Activated naive CD8-positive, alpha-beta T cell treated with anti-CD3 and anti-CD28 coated beads, Interleukin-2, amount 50 U/mL, for 24 hours (primary cell): ENCODE measurements at regions not wholly inside any gene's neighbourhood (a gene's known extent, or its start where the extent isn't known, plus 50 kb on each side); places are given as distances from the start of the nearest gene placed in this dataset.

Experiments
- ATAC-seq: fragments of 150-1000 bp; cut with Tn5 transposase; one replicate; pipeline ENCODE4 v1.10.0; 2021
- DNase-seq: peaks from one replicate; pipeline ENCODE4 v3.0.0; 2021
- H3K27ac Mint-ChIP-seq: one replicate; pipeline ENCODE4 v1.8.0; 2021; ENCODE audit warnings: mild to moderate bottlenecking, mixed read lengths
- H3K27me3 Mint-ChIP-seq: one replicate; pipeline ENCODE4 v1.8.0; 2021; ENCODE audit warnings: mixed read lengths
- H3K36me3 Mint-ChIP-seq: one replicate; pipeline ENCODE4 v1.8.0; 2021; ENCODE audit warnings: low read depth, mixed read lengths
- H3K4me1 Mint-ChIP-seq: one replicate; pipeline ENCODE4 v1.8.0; 2021; ENCODE audit warnings: mixed read lengths
- H3K4me3 Mint-ChIP-seq: one replicate; pipeline ENCODE4 v1.8.0; 2021; ENCODE audit warnings: mild to moderate bottlenecking, moderate library complexity, mixed read lengths
- H3K9me3 Mint-ChIP-seq: one replicate; pipeline ENCODE4 v1.8.0; 2021; ENCODE audit warnings: mixed read lengths

- Mint-ChIP-seq H3K36me3 (no peaks in the 10 kb centered on the region), H3K27ac (no peak overlapping the region), H3K9me3 (no peaks in the 10 kb centered on the region), H3K27me3 (peaks cover 19% of the 10 kb centered on the region), H3K4me1 (peaks cover 9% of the 10 kb centered on the region), H3K4me3 (no peak overlapping the region)
- DNase-seq (no peak), ATAC-seq (no peak)
Measured at GRCh38 chr1:119268879-119269278, 99.7 kb upstream of the HAO2 start.

- Mint-ChIP-seq H3K36me3 (no peaks in the 10 kb centered on the region), H3K4me3 (no peak overlapping the region), H3K27ac (no peak overlapping the region), H3K27me3 (peaks cover 14% of the 10 kb centered on the region), H3K9me3 (no peaks in the 10 kb centered on the region), H3K4me1 (no peaks in the 10 kb centered on the region)
- DNase-seq, result peak; percentile 45
- peak; percentile 59 for ATAC-seq
Measured at GRCh38 chr1:119275145-119276134, 93.1 kb upstream of the HAO2 start.

GRCh38 chr1:119276558-119276957 is 92.0 kb upstream of the HAO2 start:
- no peak overlapping the region for H3K27ac Mint-ChIP-seq
- DNase-seq (no peak), ATAC-seq (no peak)
- no peaks in the 10 kb centered on the region for H3K36me3 Mint-ChIP-seq
- no peaks in the 10 kb centered on the region for H3K9me3 Mint-ChIP-seq
- no peaks in the 10 kb centered on the region for H3K4me1 Mint-ChIP-seq
- peaks cover 12% of the 10 kb centered on the region for H3K27me3 Mint-ChIP-seq
- H3K4me3 Mint-ChIP-seq, result no peak overlapping the region

- Mint-ChIP-seq H3K27me3 (peaks cover 5% of the 10 kb centered on the region), H3K9me3 (no peaks in the 10 kb centered on the region), H3K27ac (no peak overlapping the region), H3K4me1 (no peaks in the 10 kb centered on the region), H3K4me3 (no peak overlapping the region), H3K36me3 (no peaks in the 10 kb centered on the region)
- DNase-seq (no peak), ATAC-seq (no peak)
Measured at GRCh38 chr1:119279456-119280381, 88.9 kb upstream of the HAO2 start.

GRCh38 chr1:119285482-119285881 is 83.1 kb upstream of the HAO2 start:
- Mint-ChIP-seq H3K27me3 (peaks cover 15% of the 10 kb centered on the region), H3K36me3 (no peaks in the 10 kb centered on the region), H3K4me3 (no peak overlapping the region), H3K4me1 (no peaks in the 10 kb centered on the region), H3K9me3 (no peaks in the 10 kb centered on the region), H3K27ac (no peak overlapping the region)
- ATAC-seq (no peak), DNase-seq (no peak)

GRCh38 chr1:119286587-119287181 is 81.9 kb upstream of the HAO2 start:
- Mint-ChIP-seq H3K27me3 (peaks cover 14% of the 10 kb centered on the region), H3K9me3 (no peaks in the 10 kb centered on the region), H3K4me3 (no peak overlapping the region), H3K4me1 (no peaks in the 10 kb centered on the region), H3K36me3 (no peaks in the 10 kb centered on the region), H3K27ac (no peak overlapping the region)
- ATAC-seq, result peak; percentile 77
- DNase-seq, result peak; percentile 7

- no peaks in the 10 kb centered on the region for H3K4me1 Mint-ChIP-seq
- no peak overlapping the region for H3K4me3 Mint-ChIP-seq
- DNase-seq (no peak), ATAC-seq (no peak)
- no peaks in the 10 kb centered on the region for H3K36me3 Mint-ChIP-seq
- no peak overlapping the region for H3K27ac Mint-ChIP-seq
- no peaks in the 10 kb centered on the region for H3K9me3 Mint-ChIP-seq
- peaks cover 14% of the 10 kb centered on the region for H3K27me3 Mint-ChIP-seq
Measured at GRCh38 chr1:119288751-119289150, 79.8 kb upstream of the HAO2 start.

GRCh38 chr1:119290297-119290696 is 78.3 kb upstream of the HAO2 start:
- no peaks in the 10 kb centered on the region for H3K36me3 Mint-ChIP-seq
- peaks cover 7% of the 10 kb centered on the region for H3K4me1 Mint-ChIP-seq
- ATAC-seq (no peak), DNase-seq (no peak)
- no peaks in the 10 kb centered on the region for H3K9me3 Mint-ChIP-seq
- H3K4me3 Mint-ChIP-seq, result no peak overlapping the region
- no peak overlapping the region for H3K27ac Mint-ChIP-seq
- H3K27me3 Mint-ChIP-seq, result peaks cover 14% of the 10 kb centered on the region

- H3K4me1 Mint-ChIP-seq, result peaks cover 7% of the 10 kb centered on the region
- no peaks in the 10 kb centered on the region for H3K9me3 Mint-ChIP-seq
- H3K36me3 Mint-ChIP-seq, result no peaks in the 10 kb centered on the region
- DNase-seq, result no peak
- H3K27me3 Mint-ChIP-seq, result peaks cover 8% of the 10 kb centered on the region
- no peak overlapping the region for H3K4me3 Mint-ChIP-seq
- no peak for ATAC-seq
- no peak overlapping the region for H3K27ac Mint-ChIP-seq
Measured at GRCh38 chr1:119291611-119292206, 76.9 kb upstream of the HAO2 start.

- ATAC-seq, result no peak
- no peak overlapping the region for H3K4me3 Mint-ChIP-seq
- no peak overlapping the region for H3K27ac Mint-ChIP-seq
- peaks cover 12% of the 10 kb centered on the region for H3K27me3 Mint-ChIP-seq
- no peaks in the 10 kb centered on the region for H3K36me3 Mint-ChIP-seq
- H3K9me3 Mint-ChIP-seq, result no peaks in the 10 kb centered on the region
- DNase-seq, result no peak
- H3K4me1 Mint-ChIP-seq, result peaks cover 7% of the 10 kb centered on the region
Measured at GRCh38 chr1:119293797-119294196, 74.8 kb upstream of the HAO2 start.

- ATAC-seq, result no peak
- peaks cover 7% of the 10 kb centered on the region for H3K4me1 Mint-ChIP-seq
- H3K4me3 Mint-ChIP-seq, result no peak overlapping the region
- H3K36me3 Mint-ChIP-seq, result no peaks in the 10 kb centered on the region
- H3K9me3 Mint-ChIP-seq, result no peaks in the 10 kb centered on the region
- H3K27me3 Mint-ChIP-seq, result peaks cover 11% of the 10 kb centered on the region
- no peak for DNase-seq
- H3K27ac Mint-ChIP-seq, result no peak overlapping the region
Measured at GRCh38 chr1:119294199-119294598, 74.4 kb upstream of the HAO2 start.

GRCh38 chr1:119294722-119295121 is 73.9 kb upstream of the HAO2 start:
- no peaks in the 10 kb centered on the region for H3K9me3 Mint-ChIP-seq
- peaks cover 11% of the 10 kb centered on the region for H3K27me3 Mint-ChIP-seq
- H3K4me1 Mint-ChIP-seq, result peaks cover 7% of the 10 kb centered on the region
- ATAC-seq (peak; percentile 46), DNase-seq (no peak)
- H3K36me3 Mint-ChIP-seq, result no peaks in the 10 kb centered on the region
- no peak overlapping the region for H3K4me3 Mint-ChIP-seq
- H3K27ac Mint-ChIP-seq, result no peak overlapping the region

GRCh38 chr1:119298687-119299303 is 69.8 kb upstream of the HAO2 start:
- Mint-ChIP-seq H3K36me3 (no peaks in the 10 kb centered on the region), H3K4me1 (peaks cover 7% of the 10 kb centered on the region), H3K4me3 (no peak overlapping the region), H3K27ac (no peak overlapping the region), H3K27me3 (peaks cover 25% of the 10 kb centered on the region), H3K9me3 (no peaks in the 10 kb centered on the region)
- DNase-seq, result no peak
- no peak for ATAC-seq

- no peaks in the 10 kb centered on the region for H3K9me3 Mint-ChIP-seq
- no peaks in the 10 kb centered on the region for H3K36me3 Mint-ChIP-seq
- H3K27ac Mint-ChIP-seq, result no peak overlapping the region
- DNase-seq (no peak), ATAC-seq (no peak)
- no peaks in the 10 kb centered on the region for H3K4me1 Mint-ChIP-seq
- no peak overlapping the region for H3K4me3 Mint-ChIP-seq
- H3K27me3 Mint-ChIP-seq, result peaks cover 31% of the 10 kb centered on the region
Measured at GRCh38 chr1:119302011-119302410, 66.6 kb upstream of the HAO2 start.
